ENCODE measurements at regions not wholly inside any gene's neighbourhood (a gene's known extent, or its start where the extent isn't known, plus 50 kb on each side); places are given as distances from the start of the nearest gene placed in this dataset.
"Not testable (repeated sequence)": the region's sequence is repeated elsewhere in the genome, so short reads cannot be mapped to it uniquely, and the experiment has no call there.

GRCh38 chr19:30066781-30067759 lies 125.0 kb downstream of the URI1 start:
- no peak for DNase-seq

GRCh38 chr19:30067956-30068506 lies 126.0 kb downstream of the URI1 start:
- DNase-seq, result not testable (repeated sequence)

GRCh38 chr19:30068528-30069395 lies 126.7 kb downstream of the URI1 start:
- no peak for DNase-seq

GRCh38 chr19:30069535-30070197 lies 127.6 kb downstream of the URI1 start:
- DNase-seq, result no peak

GRCh38 chr19:30070198-30070967 lies 128.3 kb downstream of the URI1 start:
- no peak for DNase-seq

GRCh38 chr19:30070968-30071632 lies 129.1 kb downstream of the URI1 start:
- no peak for DNase-seq

GRCh38 chr19:30071871-30072270 lies 129.8 kb downstream of the URI1 start:
- DNase-seq, result no peak

- DNase-seq, result no peak
These were observed 131.3 kb downstream of the URI1 start for GRCh38 chr19:30073152-30074000.

GRCh38 chr19:30074096-30074495 lies 132.1 kb downstream of the URI1 start:
- no peak for DNase-seq

- no peak for DNase-seq
These were observed 133.0 kb downstream of the URI1 start for GRCh38 chr19:30074741-30075715.

- no peak for DNase-seq
These were observed 134.1 kb downstream of the URI1 start for GRCh38 chr19:30076101-30076551.

- no peak for DNase-seq
These were observed 135.0 kb downstream of the URI1 start for GRCh38 chr19:30076751-30077670.

GRCh38 chr19:30077851-30078355 lies 135.9 kb downstream of the URI1 start:
- DNase-seq, result no peak

- no peak for DNase-seq
These were observed 136.4 kb downstream of the URI1 start for GRCh38 chr19:30078381-30078910.

- DNase-seq, result no peak
These were observed 137.2 kb downstream of the URI1 start for GRCh38 chr19:30079200-30079599.

- DNase-seq, result no peak
These were observed 140.1 kb downstream of the URI1 start for GRCh38 chr19:30082168-30082567.

- no peak for DNase-seq
These were observed 140.6 kb downstream of the URI1 start for GRCh38 chr19:30082611-30083010.

All from fibroblast of skin of back (primary cell).